Activated CD4-positive, alpha-beta memory T cell treated with anti-CD3 and anti-CD28 coated beads for 36 hours (primary cell): ENCODE measurements at regions not wholly inside any gene's neighbourhood (a gene's known extent, or its start where the extent isn't known, plus 50 kb on each side); places are given as distances from the start of the nearest gene placed in this dataset.

Experiments
- CTCF ChIA-PET: fragments of 350-600 bp; sonication (Branson Sonifier 250); formaldehyde crosslinking; loops from one replicate; lab custom pipeline; 2021; ENCODE audit warnings: antibody characterized with exemption, inconsistent platforms; lab: Charles Lee
- POLR2A ChIA-PET: fragments of 350-600 bp; sonication (Branson Sonifier 250); formaldehyde crosslinking; loops from one replicate; lab custom pipeline; 2021; ENCODE audit warnings: antibody characterized with exemption; lab: Charles Lee
- DNase-seq: peaks from one replicate; pipeline ENCODE4 v3.0.0-alpha.2; 2020
- H3K27ac Mint-ChIP-seq: one replicate; pipeline ENCODE4 v1.8.0; 2021; ENCODE audit warnings: mixed read lengths
- H3K27me3 Mint-ChIP-seq: one replicate; pipeline ENCODE4 v1.8.0; 2021; ENCODE audit warnings: mixed read lengths
- H3K36me3 Mint-ChIP-seq: one replicate; pipeline ENCODE4 v1.8.0; 2021; ENCODE audit warnings: mixed read lengths
- H3K4me1 Mint-ChIP-seq: one replicate; pipeline ENCODE4 v1.8.0; 2021; ENCODE audit warnings: low read depth, mixed read lengths
- H3K4me3 Mint-ChIP-seq: one replicate; pipeline ENCODE4 v1.8.0; 2021; ENCODE audit warnings: mild to moderate bottlenecking, mixed read lengths
- H3K9me3 Mint-ChIP-seq: one replicate; pipeline ENCODE4 v1.8.0; 2021; ENCODE audit warnings: mixed read lengths
- intact Hi-C: fragments of 100-400 bp; cut with micrococcal nuclease; formaldehyde crosslinking; loops from one replicate; pipeline ENCODE4 v1.15.1; 2023

- intact Hi-C loops = loop anchor here (1.0 to 2.0 kb wide), 2 partner anchors 41 to 73 kb away; partner anchors contain the start of genes CASP3 and PRIMPOL
- Mint-ChIP-seq H3K27me3 (no peaks in the 10 kb centered on the region), H3K36me3 (peaks cover 4% of the 10 kb centered on the region), H3K4me1 (peaks cover 17% of the 10 kb centered on the region), H3K27ac (no peak overlapping the region), H3K4me3 (no peak overlapping the region), H3K9me3 (peaks cover 14% of the 10 kb centered on the region)
- POLR2A ChIA-PET = interaction anchor here (0.6 to 1.4 kb wide), 4 partner anchors 41 to 188 kb away, joined by 3 read pairs; no protein-coding TSS in a partner anchor
- DNase-seq = no peak
- CTCF ChIA-PET = interaction anchor here (0.7 to 1.2 kb wide), 3 partner anchors 39 to 294 kb away, joined by 3 read pairs; no protein-coding TSS in a partner anchor
Measured at GRCh38 chr4:184575306-184575705, 73.9 kb downstream of the CASP3 start.

GRCh38 chr4:184574861-184575260, 74.4 kb downstream of the CASP3 start:
- Mint-ChIP-seq H3K27ac (peak overlapping the region; percentile 85), H3K36me3 (peaks cover 4% of the 10 kb centered on the region), H3K4me3 (no peak overlapping the region), H3K9me3 (peaks cover 10% of the 10 kb centered on the region), H3K4me1 (peaks cover 17% of the 10 kb centered on the region), H3K27me3 (no peaks in the 10 kb centered on the region)
- CTCF ChIA-PET = interaction anchor here (1.0 to 1.2 kb wide), 2 partner anchors 72 to 293 kb away, joined by 3 read pairs; no protein-coding TSS in a partner anchor
- POLR2A ChIA-PET = interaction anchor here (0.7 to 1.4 kb wide), 3 partner anchors 40 to 74 kb away, joined by 3 read pairs; no protein-coding TSS in a partner anchor
- intact Hi-C loops = loop anchor here (1.0 to 2.0 kb wide), 2 partner anchors 41 to 74 kb away; partner anchors contain the start of genes CASP3 and PRIMPOL
- no peak for DNase-seq

- ChIA-PET POLR2A (interaction anchor here (0.6 to 1.2 kb wide), 5 partner anchors 12 to 308 kb away, joined by 3 to 5 read pairs (median 3); partner anchors contain the start of genes CENPU and IRF2), CTCF (interaction anchor here (0.6 to 1.3 kb wide), 2 partner anchors 68 to 310 kb away, joined by 3 to 5 read pairs; no protein-coding TSS in a partner anchor)
- Mint-ChIP-seq H3K4me3 (peak overlapping the region; percentile 34), H3K27ac (peak overlapping the region; percentile 91), H3K9me3 (peaks cover 6% of the 10 kb centered on the region), H3K4me1 (peaks cover 17% of the 10 kb centered on the region), H3K27me3 (no peaks in the 10 kb centered on the region), H3K36me3 (peaks cover 4% of the 10 kb centered on the region)
- intact Hi-C loops = loop anchor here (1.0 to 2.0 kb wide), 2 partner anchors 59 to 75 kb away; partner anchors contain the start of genes CASP3 and PRIMPOL
- DNase-seq = no peak
Measured at GRCh38 chr4:184573701-184574100, 75.5 kb downstream of the CASP3 start.

- H3K27ac Mint-ChIP-seq = no peak overlapping the region
- H3K4me3 Mint-ChIP-seq = no peak overlapping the region
- peaks cover 2% of the 10 kb centered on the region for H3K27me3 Mint-ChIP-seq
- CTCF ChIA-PET = no interaction called here
- intact Hi-C loops = no loop called here
- POLR2A ChIA-PET = no interaction called here
- peaks cover 2% of the 10 kb centered on the region for H3K36me3 Mint-ChIP-seq
- no peak for DNase-seq
- peaks cover 2% of the 10 kb centered on the region for H3K9me3 Mint-ChIP-seq
- H3K4me1 Mint-ChIP-seq = peaks cover 5% of the 10 kb centered on the region
Measured at GRCh38 chr4:184568770-184569169, 80.5 kb downstream of the CASP3 start.

GRCh38 chr4:184563621-184564020, 85.6 kb downstream of the CASP3 start:
- peaks cover 2% of the 10 kb centered on the region for H3K27me3 Mint-ChIP-seq
- intact Hi-C loops = no loop called here
- H3K9me3 Mint-ChIP-seq = no peaks in the 10 kb centered on the region
- no peaks in the 10 kb centered on the region for H3K36me3 Mint-ChIP-seq
- no peak overlapping the region for H3K27ac Mint-ChIP-seq
- CTCF ChIA-PET = interaction anchor here (0.7 kb wide), 1 partner anchor 50 kb away, joined by 3 read pairs; no protein-coding TSS in a partner anchor
- POLR2A ChIA-PET = no interaction called here
- H3K4me1 Mint-ChIP-seq = no peaks in the 10 kb centered on the region
- no peak for DNase-seq
- H3K4me3 Mint-ChIP-seq = no peak overlapping the region

GRCh38 chr4:184558996-184559395, 84.6 kb upstream of the IRF2 start:
- intact Hi-C loops = no loop called here
- no peak overlapping the region for H3K4me3 Mint-ChIP-seq
- H3K27ac Mint-ChIP-seq = no peak overlapping the region
- no peaks in the 10 kb centered on the region for H3K27me3 Mint-ChIP-seq
- peaks cover 5% of the 10 kb centered on the region for H3K4me1 Mint-ChIP-seq
- POLR2A ChIA-PET = no interaction called here
- CTCF ChIA-PET = no interaction called here
- no peaks in the 10 kb centered on the region for H3K9me3 Mint-ChIP-seq
- DNase-seq = no peak
- no peaks in the 10 kb centered on the region for H3K36me3 Mint-ChIP-seq

GRCh38 chr4:184553891-184554290, 79.5 kb upstream of the IRF2 start:
- intact Hi-C loops = no loop called here
- Mint-ChIP-seq H3K27ac (no peak overlapping the region), H3K36me3 (no peaks in the 10 kb centered on the region), H3K4me3 (no peak overlapping the region), H3K9me3 (no peaks in the 10 kb centered on the region), H3K27me3 (peaks cover 3% of the 10 kb centered on the region), H3K4me1 (peaks cover 5% of the 10 kb centered on the region)
- ChIA-PET POLR2A (no interaction called here), CTCF (no interaction called here)
- DNase-seq = no peak

GRCh38 chr4:184550476-184550875, 76.1 kb upstream of the IRF2 start:
- POLR2A ChIA-PET = no interaction called here
- Mint-ChIP-seq H3K9me3 (no peaks in the 10 kb centered on the region), H3K27me3 (peaks cover 3% of the 10 kb centered on the region)

GRCh38 chr4:184548648-184549341, 74.4 kb upstream of the IRF2 start:
- ChIA-PET POLR2A (no interaction called here), CTCF (no interaction called here)
- DNase-seq = no peak
- Mint-ChIP-seq H3K27me3 (peaks cover 5% of the 10 kb centered on the region), H3K4me1 (peaks cover 3% of the 10 kb centered on the region), H3K4me3 (no peak overlapping the region), H3K9me3 (no peaks in the 10 kb centered on the region), H3K36me3 (no peaks in the 10 kb centered on the region), H3K27ac (no peak overlapping the region)
- intact Hi-C loops = no loop called here

More at GRCh38 chr4:184550476-184550875, 76.1 kb upstream of the IRF2 start:
- no peak for DNase-seq
- H3K4me1 Mint-ChIP-seq = peaks cover 5% of the 10 kb centered on the region
- CTCF ChIA-PET = interaction anchor here (1.2 to 1.4 kb wide), 2 partner anchors 285 to 286 kb away, joined by 3 to 6 read pairs; no protein-coding TSS in a partner anchor
- H3K27ac Mint-ChIP-seq = no peak overlapping the region
- intact Hi-C loops = no loop called here
- no peak overlapping the region for H3K4me3 Mint-ChIP-seq
- H3K36me3 Mint-ChIP-seq = no peaks in the 10 kb centered on the region

- Mint-ChIP-seq H3K9me3 (no peaks in the 10 kb centered on the region), H3K36me3 (no peaks in the 10 kb centered on the region), H3K27me3 (peaks cover 5% of the 10 kb centered on the region), H3K4me1 (peaks cover 3% of the 10 kb centered on the region), H3K4me3 (no peak overlapping the region), H3K27ac (no peak overlapping the region)
- no peak for DNase-seq
- ChIA-PET POLR2A (no interaction called here), CTCF (no interaction called here)
- intact Hi-C loops = no loop called here
Measured at GRCh38 chr4:184548316-184548647, 73.9 kb upstream of the IRF2 start.

GRCh38 chr4:184544788-184545409, 70.5 kb upstream of the IRF2 start:
- Mint-ChIP-seq H3K4me1 (peaks cover 5% of the 10 kb centered on the region), H3K36me3 (no peaks in the 10 kb centered on the region), H3K27me3 (peaks cover 5% of the 10 kb centered on the region), H3K9me3 (no peaks in the 10 kb centered on the region), H3K4me3 (no peak overlapping the region), H3K27ac (no peak overlapping the region)
- intact Hi-C loops = no loop called here
- ChIA-PET POLR2A (no interaction called here), CTCF (interaction anchor here (1.7 kb wide), 1 partner anchor 281 kb away, joined by 5 read pairs; no protein-coding TSS in a partner anchor)
- no peak for DNase-seq

- Mint-ChIP-seq H3K27ac (no peak overlapping the region), H3K4me3 (no peak overlapping the region), H3K36me3 (peaks cover under 1% of the 10 kb centered on the region), H3K9me3 (no peaks in the 10 kb centered on the region), H3K4me1 (peaks cover 8% of the 10 kb centered on the region), H3K27me3 (peaks cover 1% of the 10 kb centered on the region)
- CTCF ChIA-PET = no interaction called here
- intact Hi-C loops = no loop called here
- POLR2A ChIA-PET = no interaction called here
- no peak for DNase-seq
Measured at GRCh38 chr4:184541907-184542306, 67.6 kb upstream of the IRF2 start.
